GM19043 (cell line): ENCODE measurements at regions not wholly inside any gene's neighbourhood (a gene's known extent, or its start where the extent isn't known, plus 50 kb on each side); places are given as distances from the start of the nearest gene placed in this dataset.

Source experiments
- ATAC-seq: cut with Tn5 transposase; IDR thresholded peaks from one replicate; pipeline ENCODE4 v1.9.1; 2021; ENCODE audit warnings: low read depth; ENCODE audit not compliant: unreplicated experiment

GRCh38 chr17:77767148-77767547 lies 191.4 kb upstream of the TNRC6C start:
- no peak for ATAC-seq

DNA sequence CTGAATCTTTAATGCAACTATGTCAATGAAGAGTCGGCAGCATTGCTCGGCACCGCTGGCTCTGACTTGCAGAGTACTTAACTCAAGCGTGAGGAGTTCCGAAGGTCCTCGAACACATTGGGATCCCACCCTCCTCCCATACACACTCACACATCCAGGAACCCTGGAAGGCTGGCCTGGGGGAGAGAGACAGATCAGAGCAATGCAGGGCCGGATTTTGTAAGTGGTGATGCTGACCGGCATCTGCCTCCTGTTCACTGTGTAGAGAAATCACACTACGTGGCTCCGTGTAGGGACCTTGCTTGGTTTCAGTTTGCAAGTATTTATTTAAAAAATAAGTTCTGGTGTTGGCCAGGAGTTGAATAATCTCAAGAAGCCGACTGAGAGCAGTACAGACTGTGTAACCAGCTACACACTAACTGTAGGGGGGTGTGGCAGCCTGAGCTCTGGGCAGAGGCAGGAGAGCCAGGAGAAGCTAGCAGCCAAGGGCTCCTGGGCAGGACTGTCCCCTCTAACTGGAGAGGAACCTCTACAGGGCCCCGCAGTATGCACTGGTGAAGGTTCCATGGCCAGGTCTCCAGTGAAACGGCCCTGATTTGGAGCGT lies 190.2 kb upstream of the TNRC6C start:
- no peak for ATAC-seq

GRCh38 chr17:77769215-77769614 lies 189.3 kb upstream of the TNRC6C start:
- ATAC-seq = no peak

GRCh38 chr17:77769762-77770161 lies 188.7 kb upstream of the TNRC6C start:
- no peak for ATAC-seq

DNA sequence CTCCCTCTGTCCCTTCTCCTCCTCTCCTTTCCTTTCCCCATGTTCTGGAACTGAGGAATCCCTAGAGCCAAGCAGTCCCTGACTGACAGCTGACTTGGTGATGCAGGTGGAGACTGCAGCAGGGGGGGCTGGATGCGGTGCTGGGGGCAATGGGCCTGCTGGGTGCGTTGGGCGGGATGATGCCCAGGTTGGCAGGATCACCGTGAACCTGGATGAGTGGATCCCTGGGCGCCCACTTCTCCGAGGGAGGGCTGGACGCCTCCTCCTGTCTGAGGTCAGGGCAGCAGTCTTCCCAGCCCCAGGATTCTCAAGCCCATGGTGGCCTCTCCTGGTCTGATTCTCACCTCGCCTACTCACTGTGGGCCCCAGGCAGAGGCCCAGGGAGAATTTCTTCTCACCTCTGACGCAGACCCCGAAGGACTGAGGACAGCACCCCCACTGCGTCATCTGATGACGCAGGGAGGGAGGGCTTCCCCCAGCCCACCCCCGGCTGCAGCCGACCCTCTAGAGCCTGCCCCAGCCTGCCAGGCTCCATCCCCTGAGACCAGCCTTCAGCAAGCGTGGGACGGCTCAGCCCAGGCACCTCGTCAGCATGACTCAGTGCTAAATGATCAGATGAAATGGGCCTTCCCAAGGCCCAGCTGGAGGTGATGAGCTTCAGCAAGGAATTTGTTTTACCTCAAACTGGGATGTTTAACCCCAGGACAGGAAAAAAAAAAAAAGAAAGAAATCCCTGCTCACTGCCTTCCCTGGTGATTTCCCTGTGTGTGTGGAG lies 188.0 kb upstream of the TNRC6C start:
- no peak for ATAC-seq

DNA sequence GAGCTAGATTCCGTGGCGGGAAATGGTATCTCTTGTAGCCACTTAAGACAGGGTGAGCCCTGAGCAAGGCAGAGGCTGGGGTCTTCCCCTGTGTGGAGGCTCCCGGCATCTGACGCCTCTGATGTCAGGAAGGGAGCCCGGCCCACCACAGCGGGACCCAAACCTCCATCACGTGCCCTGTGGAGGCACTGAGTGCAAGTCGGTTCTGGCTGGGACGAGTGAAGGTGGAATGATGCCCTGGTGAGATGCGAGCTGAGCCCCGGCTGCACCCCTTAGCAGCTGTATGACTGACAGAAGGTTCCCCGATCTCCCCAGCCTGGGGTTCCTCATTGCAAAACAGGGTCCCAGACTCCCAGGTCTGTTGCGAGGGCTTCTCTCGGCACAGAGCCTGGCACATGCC lies 187.4 kb upstream of the TNRC6C start:
- ATAC-seq = no peak

DNA sequence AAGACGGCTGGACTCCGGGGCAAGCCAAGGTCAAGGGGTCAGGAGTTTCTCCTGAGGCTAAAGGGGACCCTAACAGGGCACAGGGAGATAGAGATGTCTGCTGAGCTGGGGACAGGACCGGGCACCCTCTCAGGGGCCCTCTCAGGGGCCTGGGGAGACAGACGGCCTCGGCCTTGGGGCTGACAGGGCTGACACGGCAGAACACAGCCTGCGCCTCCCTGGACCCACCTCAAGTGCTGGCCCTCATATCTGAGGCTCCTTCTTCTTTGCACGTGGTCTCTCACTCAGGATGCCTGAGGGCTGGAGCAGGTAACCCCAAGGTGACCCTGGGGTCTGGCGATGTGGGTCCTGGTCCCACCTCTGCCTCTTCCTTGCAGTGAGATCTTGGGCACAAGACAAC lies 186.9 kb upstream of the TNRC6C start:
- no peak for ATAC-seq

- ATAC-seq = no peak
Measured at GRCh38 chr17:77771998-77772397, 186.5 kb upstream of the TNRC6C start.

DNA sequence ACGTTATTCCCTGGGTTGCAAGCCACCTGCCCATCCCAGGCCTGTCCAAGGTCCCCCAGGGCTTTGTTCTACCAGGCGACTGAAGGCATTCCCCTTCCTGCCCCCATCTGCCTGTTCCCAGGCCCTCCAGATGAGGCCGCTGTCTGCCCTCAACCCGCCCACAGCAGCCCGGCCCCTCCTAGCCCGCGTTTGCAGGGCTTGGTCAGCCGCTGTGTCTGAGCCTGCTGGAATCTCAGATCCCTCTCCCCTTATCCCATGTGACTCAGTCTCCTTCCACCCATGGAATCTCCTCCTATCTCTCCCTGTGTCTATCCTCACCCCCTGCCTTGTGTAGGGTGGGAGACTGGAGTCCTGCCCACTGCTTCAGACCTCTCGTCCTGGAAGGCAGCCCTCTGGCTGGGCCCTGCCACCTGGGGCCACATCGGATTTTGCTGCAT lies 186.0 kb upstream of the TNRC6C start:
- no peak for ATAC-seq

GRCh38 chr17:77772899-77773358 lies 185.6 kb upstream of the TNRC6C start:
- no peak for ATAC-seq

DNA sequence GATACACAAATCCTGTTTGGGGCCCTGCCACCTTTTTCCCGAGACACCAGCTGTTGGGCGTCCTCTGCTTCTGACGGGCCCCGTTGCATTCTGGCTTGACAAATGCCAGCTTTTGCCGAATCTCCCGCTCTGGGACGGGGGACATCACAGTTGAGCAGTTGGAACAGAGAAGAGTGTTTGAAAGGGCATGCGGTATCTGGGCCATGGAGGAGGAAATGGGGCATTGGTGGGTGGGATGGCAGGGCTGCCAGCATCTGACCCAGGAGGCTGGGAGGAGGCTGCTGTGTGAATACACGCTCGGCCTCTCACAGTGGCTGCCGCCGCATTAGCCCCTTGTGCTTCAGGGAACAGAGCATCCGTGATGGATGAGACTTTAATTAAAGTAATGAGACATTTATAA lies 184.3 kb upstream of the TNRC6C start:
- no peak for ATAC-seq

- ATAC-seq = no peak
Measured at GRCh38 chr17:77778636-77779489, 179.6 kb upstream of the TNRC6C start.

DNA sequence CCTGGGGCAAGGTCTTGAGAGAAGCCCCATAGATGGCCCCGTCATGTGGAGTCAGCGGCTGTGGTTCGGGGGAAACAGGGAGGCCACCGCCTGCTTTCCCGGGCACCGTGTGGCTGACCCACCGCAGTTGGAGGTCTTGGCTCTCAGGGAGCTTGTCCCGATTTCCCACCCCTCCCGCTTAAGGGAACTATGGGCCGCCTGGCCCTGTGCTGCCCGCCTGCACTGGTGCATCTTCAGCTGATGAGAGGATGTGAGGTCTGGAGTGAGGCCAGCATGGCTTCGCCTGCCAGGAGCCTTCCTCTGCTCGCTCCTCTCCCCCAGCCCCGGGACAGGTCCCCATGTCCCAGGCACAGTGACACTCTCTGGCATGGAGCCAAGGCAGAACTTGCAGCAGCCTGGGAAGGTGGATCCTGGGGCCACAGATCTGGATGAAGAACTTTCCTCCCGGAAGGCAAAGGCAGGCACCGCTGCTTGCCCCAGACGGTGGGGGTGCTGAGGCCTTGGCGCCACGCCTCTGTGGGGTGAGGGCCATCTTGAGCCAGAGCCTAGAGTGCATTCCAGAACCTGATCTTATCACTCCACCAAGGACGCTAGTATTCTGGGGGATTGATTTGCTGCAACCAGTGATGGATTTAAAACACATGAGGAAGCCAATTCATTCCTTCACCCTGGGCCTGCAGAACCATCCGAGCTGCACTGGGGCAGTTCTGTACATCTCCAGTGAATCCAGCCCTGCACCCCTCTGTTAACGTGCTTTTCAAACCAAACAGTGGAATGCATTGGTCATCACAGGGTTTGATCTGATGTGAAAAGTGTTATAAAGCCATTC lies 178.6 kb upstream of the TNRC6C start:
- ATAC-seq = no peak

DNA sequence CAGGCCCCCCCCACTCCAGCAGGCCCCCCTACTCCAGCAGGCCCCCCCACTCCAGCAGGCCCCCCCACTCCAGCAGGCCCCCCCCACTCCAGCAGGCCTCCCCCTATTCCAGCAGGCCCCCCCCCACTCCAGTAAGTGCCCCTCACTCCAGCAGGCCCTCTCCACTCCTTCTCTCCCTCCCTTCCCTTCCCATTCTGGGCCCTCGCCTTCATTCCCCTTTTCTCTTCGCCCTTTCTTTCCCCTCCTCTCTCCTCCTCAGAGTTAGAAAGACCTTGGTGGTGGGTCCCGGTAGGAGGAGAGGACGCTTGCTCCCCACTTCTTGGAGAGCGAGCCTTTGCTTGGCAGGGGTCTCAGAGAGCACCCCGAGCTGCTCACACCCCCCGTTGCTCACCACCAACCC lies 177.0 kb upstream of the TNRC6C start:
- no peak for ATAC-seq

GRCh38 chr17:77782201-77782600 lies 176.3 kb upstream of the TNRC6C start:
- ATAC-seq = no peak

- ATAC-seq = no peak
Measured at GRCh38 chr17:77782611-77783010, 175.9 kb upstream of the TNRC6C start.

DNA sequence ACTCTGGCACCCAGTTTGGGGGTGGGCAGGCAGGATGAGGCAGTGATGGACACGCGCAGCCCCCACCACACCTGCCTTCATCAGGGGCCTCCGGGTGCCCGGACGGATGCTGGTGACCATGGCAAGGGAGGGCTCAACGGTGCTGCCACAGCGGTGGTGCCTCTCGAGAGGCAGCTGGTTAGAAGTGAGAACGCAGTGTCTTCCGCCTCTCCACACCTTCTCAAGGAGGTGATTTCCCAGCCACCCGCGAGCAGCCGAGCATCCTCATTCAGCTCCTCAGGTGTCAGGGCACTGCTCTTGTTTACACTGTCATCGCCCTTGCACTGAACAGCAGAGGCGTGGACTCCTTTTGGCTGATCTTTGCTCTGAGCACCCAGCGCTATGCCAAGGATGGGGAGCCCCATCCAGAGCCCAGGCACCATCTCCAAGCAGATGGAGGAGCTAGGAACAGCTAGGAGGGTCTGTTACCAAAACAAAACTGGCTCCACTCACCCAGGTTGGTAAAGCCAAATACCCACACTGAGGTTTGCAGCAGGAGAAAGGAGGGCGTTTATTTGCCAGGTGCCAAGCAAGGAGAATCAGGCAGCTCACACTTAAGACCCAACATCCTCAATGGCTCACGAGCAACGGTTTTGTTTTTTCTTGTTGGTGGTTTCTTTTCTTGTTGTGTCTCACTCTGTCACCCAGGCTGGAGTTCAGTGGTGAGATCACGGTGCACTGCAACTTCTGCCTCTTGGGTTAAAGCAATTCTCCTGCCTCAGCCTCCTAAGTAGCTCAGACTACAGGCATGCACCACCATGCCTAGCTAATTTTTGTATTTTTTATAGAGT lies 174.3 kb upstream of the TNRC6C start:
- no peak for ATAC-seq

GRCh38 chr17:77785312-77785905 lies 173.1 kb upstream of the TNRC6C start:
- ATAC-seq = no peak

GRCh38 chr17:77786090-77786489 lies 172.4 kb upstream of the TNRC6C start:
- no peak for ATAC-seq
